Neuron (in vitro differentiated cells): ENCODE measurements at regions not wholly inside any gene's neighbourhood (a gene's known extent, or its start where the extent isn't known, plus 50 kb on each side); places are given as distances from the start of the nearest gene placed in this dataset.
A peak's percentile ranks its signal among the peaks of the same experiment; 100 is the strongest.

Source experiments
- H2AFZ ChIP-seq: one replicate; pipeline ENCODE4 v1.6.1; 2013; ENCODE audit warnings: low read depth, mild to moderate bottlenecking, inconsistent platforms, low read length, moderate library complexity
- H3K27me3 ChIP-seq: one replicate; pipeline ENCODE4 v1.6.1; 2013; ENCODE audit warnings: low read length; ENCODE audit not compliant: insufficient read depth
- H3K36me3 ChIP-seq: one replicate; pipeline ENCODE4 v1.6.1; 2013; ENCODE audit warnings: low read length; ENCODE audit not compliant: insufficient read depth
- H3K4me1 ChIP-seq: one replicate; pipeline ENCODE4 v1.6.1; 2013; ENCODE audit warnings: low read length; ENCODE audit not compliant: insufficient read depth
- H3K4me3 ChIP-seq: 2 replicates; pipeline ENCODE4 v1.5.1; 2013; ENCODE audit warnings: mild to moderate bottlenecking, low read length, moderate library complexity
- H3K9me3 ChIP-seq: one replicate; pipeline ENCODE4 v1.6.1; 2013; ENCODE audit warnings: low read length

DNA sequence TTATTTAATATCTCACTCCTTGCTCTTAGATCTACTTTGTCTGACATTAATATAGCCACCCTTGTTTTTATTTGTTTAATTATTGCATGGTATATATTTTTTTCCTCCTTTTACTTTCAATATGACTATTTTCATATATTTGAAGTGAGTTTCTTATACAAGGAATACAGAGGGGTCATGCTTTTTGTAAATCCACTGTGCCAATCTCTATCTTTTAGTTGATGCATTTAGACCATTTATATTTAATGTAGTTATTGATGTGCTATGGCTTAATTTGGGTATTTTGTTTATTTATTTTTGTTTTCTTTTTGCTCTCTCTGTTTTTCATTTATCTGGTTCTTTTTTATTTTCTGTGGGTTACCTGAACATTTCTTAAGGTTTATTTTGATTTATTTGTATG, 750.6 kb downstream of the TMEM182 start:
- Histone ChIP-seq H3K27me3 (no peaks in the 10 kb centered on the region), H3K4me3 (no peak overlapping the region), H3K9me3 (peaks cover 5% of the 10 kb centered on the region), H2AFZ (no peak overlapping the region), H3K36me3 (no peaks in the 10 kb centered on the region), H3K4me1 (no peaks in the 10 kb centered on the region)

GRCh38 chr2:103520547-103520946, 758.7 kb downstream of the TMEM182 start:
- H3K36me3 ChIP-seq = no peaks in the 10 kb centered on the region
- H3K4me1 ChIP-seq = peaks cover 22% of the 10 kb centered on the region
- H2AFZ ChIP-seq = no peak overlapping the region
- no peaks in the 10 kb centered on the region for H3K9me3 ChIP-seq
- H3K4me3 ChIP-seq = no peak overlapping the region
- no peaks in the 10 kb centered on the region for H3K27me3 ChIP-seq

DNA sequence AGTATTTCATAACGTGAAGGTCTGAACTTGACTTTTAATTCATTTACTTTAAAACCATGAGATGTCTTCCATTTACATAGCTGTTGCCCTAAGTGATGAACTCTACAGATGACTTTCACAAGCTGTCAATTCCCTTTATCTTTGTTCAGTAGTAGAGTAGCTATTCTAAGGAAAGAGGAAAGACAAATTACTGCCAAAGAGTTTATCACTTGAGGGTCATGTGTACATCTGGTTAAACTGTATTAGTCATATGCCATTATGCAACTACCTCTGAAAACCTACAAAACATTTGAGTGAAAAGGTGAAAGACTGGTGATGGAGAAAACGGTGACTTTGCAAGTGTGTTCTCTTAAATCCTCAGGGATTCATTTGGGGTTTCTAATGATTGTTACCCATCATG, 763.9 kb downstream of the TMEM182 start:
- Histone ChIP-seq H2AFZ (no peak overlapping the region), H3K4me3 (no peak overlapping the region), H3K4me1 (peaks cover 50% of the 10 kb centered on the region), H3K36me3 (no peaks in the 10 kb centered on the region), H3K9me3 (no peaks in the 10 kb centered on the region), H3K27me3 (no peaks in the 10 kb centered on the region)

DNA sequence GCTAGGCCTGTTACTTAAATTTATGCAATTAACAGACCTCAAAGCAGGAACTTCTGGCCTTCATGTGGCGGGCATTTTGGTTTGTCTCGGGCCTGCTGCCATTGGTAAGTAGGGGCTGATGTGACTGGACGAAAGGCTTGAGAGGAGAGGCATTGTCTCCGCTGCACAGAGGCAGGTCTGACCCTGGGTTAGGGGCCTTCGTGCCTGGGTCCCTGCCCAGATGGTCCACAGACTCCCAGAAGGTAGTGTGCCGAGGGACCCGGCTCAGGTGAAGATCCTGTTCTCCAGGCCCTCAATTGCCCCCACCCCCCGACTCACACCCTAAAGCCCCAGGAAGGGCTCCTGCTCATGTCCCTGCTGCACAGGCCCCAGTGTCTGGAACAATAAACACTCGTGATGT, 764.9 kb downstream of the TMEM182 start:
- Histone ChIP-seq H2AFZ (no peak overlapping the region), H3K27me3 (no peaks in the 10 kb centered on the region), H3K36me3 (no peaks in the 10 kb centered on the region), H3K4me1 (peaks cover 54% of the 10 kb centered on the region), H3K4me3 (no peak overlapping the region), H3K9me3 (no peaks in the 10 kb centered on the region)

DNA sequence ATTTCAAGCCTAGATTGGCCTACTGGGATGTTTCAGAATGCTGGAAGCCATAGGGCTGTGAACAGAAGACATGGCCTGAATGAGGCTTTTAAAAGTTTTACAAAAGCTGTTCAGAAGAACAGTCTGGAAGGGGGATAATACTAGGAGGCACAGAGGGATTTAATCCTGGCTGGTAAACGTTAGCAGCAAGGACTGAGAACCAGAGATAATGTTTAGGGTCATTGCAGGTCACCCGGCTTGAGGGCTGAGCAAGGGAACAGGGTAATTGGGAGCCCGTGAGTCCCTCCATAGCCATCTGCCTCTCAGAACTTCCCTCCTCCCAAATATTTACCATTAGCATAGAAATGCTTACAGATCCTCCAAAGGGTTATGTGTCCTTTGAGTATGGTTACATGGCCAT, 765.4 kb downstream of the TMEM182 start:
- Histone ChIP-seq H3K4me1 (peaks cover 54% of the 10 kb centered on the region), H3K4me3 (no peak overlapping the region), H3K36me3 (no peaks in the 10 kb centered on the region), H2AFZ (no peak overlapping the region), H3K9me3 (no peaks in the 10 kb centered on the region), H3K27me3 (no peaks in the 10 kb centered on the region)

- Histone ChIP-seq H3K4me1 (peaks cover 38% of the 10 kb centered on the region), H3K27me3 (no peaks in the 10 kb centered on the region), H3K9me3 (no peaks in the 10 kb centered on the region), H2AFZ (peak overlapping the region; percentile 11), H3K36me3 (no peaks in the 10 kb centered on the region), H3K4me3 (peak overlapping the region; percentile 7)
These were observed 768.1 kb downstream of the TMEM182 start for GRCh38 chr2:103529798-103530502.

DNA sequence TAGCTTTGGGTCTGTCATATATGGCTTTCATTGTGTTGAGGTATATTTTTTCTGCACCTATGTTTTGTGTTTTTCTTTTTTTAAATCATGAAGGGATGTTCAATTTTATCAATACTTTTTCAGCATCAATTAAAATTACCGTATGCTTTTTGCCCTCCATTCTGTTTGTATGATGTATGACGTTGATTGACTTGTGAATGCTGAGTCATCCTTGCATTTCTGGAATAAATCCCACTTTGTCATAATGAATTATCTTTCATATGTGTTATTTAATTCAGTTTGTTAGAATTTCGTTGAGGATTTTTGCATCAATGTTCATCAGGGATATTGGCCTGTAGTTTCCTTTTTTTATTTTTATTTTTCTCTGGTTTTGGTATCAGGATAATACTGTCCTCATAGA, 790.9 kb downstream of the TMEM182 start:
- no peaks in the 10 kb centered on the region for H3K36me3 ChIP-seq
- no peaks in the 10 kb centered on the region for H3K4me1 ChIP-seq
- H3K27me3 ChIP-seq = no peaks in the 10 kb centered on the region
- no peaks in the 10 kb centered on the region for H3K9me3 ChIP-seq
- no peak overlapping the region for H3K4me3 ChIP-seq
- no peak overlapping the region for H2AFZ ChIP-seq

DNA sequence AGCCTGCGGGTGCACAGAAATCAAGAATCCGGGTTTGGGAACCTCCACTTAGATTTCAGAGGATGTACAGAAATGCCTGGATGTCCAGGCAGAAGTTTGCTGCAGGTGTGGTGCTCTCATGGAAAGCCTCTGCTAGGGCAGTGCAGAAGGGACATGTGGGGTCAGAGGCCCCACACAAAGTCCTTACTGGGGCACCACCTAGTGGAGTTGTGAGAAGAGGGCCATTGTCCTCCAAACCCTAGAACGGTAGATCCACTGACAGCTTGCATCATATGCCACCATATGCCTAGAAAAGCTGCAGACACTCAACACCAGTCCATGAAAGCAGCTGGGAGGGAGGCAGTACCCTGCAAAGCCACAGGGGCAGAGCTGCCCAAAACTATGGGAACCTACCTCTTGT, 833.0 kb downstream of the TMEM182 start:
- Histone ChIP-seq H3K36me3 (no peaks in the 10 kb centered on the region), H3K27me3 (no peaks in the 10 kb centered on the region), H3K9me3 (peaks cover 9% of the 10 kb centered on the region), H3K4me1 (no peaks in the 10 kb centered on the region), H3K4me3 (no peak overlapping the region), H2AFZ (no peak overlapping the region)

DNA sequence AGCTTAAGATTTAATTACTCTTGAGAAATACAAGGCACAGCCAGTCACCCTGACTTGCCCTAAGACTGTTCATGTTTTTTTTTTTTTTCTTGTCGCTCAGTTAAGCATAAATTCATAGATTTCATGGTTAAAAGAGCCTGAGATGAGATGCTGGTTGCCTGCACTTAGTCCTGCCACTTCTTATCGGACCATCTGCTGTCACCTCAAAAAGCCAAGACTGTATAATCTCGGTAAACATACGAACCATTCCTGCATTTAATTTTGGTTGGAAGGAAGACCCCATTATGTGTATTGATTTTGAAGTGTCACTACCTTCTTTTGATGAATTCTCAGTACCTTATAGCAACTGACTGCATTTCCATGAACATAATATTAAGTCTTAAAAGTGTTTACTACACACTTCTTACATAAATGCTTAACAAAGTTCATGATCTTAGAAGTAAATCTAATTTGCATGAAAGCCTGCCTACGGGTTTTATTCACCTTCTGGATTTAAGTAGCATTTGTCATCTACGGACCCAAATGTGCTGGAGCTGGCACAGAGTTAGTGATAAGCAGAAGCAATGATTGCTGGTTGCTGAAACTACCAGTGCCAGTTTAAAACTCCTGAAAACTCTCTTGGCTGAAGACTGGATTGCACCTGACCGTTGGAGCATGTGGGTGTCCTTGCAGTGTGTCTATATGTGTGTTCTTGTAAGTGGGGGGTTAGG, 843.4 kb downstream of the TMEM182 start:
- Histone ChIP-seq H3K4me3 (no peak overlapping the region), H3K4me1 (no peaks in the 10 kb centered on the region), H3K36me3 (no peaks in the 10 kb centered on the region), H3K9me3 (peaks cover 5% of the 10 kb centered on the region), H2AFZ (no peak overlapping the region), H3K27me3 (no peaks in the 10 kb centered on the region)

GRCh38 chr2:103615611-103616105, 853.8 kb downstream of the TMEM182 start:
- H3K4me3 ChIP-seq = no peak overlapping the region
- no peaks in the 10 kb centered on the region for H3K36me3 ChIP-seq
- H3K4me1 ChIP-seq = no peaks in the 10 kb centered on the region
- peaks cover 1% of the 10 kb centered on the region for H3K9me3 ChIP-seq
- H3K27me3 ChIP-seq = no peaks in the 10 kb centered on the region
- H2AFZ ChIP-seq = no peak overlapping the region

- Histone ChIP-seq H3K4me1 (no peaks in the 10 kb centered on the region), H3K4me3 (no peak overlapping the region), H3K27me3 (no peaks in the 10 kb centered on the region), H2AFZ (no peak overlapping the region), H3K9me3 (peaks cover 4% of the 10 kb centered on the region), H3K36me3 (no peaks in the 10 kb centered on the region)
These were observed 855.1 kb downstream of the TMEM182 start for GRCh38 chr2:103616891-103617290.

DNA sequence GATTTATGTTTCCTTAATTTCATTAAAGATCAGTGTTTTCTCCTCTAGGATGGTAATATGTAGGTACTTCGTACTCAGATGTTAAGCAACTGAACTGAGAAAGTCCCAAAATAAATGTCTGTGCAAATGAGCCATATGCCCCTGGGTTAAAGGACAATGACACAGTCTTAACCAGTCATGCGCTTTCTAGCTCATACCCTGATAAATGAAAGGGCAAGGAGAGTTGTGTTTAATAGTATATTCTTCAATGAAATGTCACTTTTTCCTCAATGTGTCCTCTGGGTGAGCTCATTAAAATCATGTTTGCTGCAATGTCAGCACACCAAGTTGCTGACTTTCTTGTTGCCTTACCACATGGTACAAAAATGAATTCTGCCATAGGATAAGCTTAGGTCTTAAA, 856.3 kb downstream of the TMEM182 start:
- no peaks in the 10 kb centered on the region for H3K4me1 ChIP-seq
- no peaks in the 10 kb centered on the region for H3K27me3 ChIP-seq
- H2AFZ ChIP-seq = no peak overlapping the region
- peaks cover 5% of the 10 kb centered on the region for H3K9me3 ChIP-seq
- no peaks in the 10 kb centered on the region for H3K36me3 ChIP-seq
- H3K4me3 ChIP-seq = no peak overlapping the region

GRCh38 chr2:103627301-103627700, 865.5 kb downstream of the TMEM182 start:
- no peaks in the 10 kb centered on the region for H3K36me3 ChIP-seq
- no peak overlapping the region for H2AFZ ChIP-seq
- no peaks in the 10 kb centered on the region for H3K9me3 ChIP-seq
- H3K27me3 ChIP-seq = no peaks in the 10 kb centered on the region
- H3K4me3 ChIP-seq = no peak overlapping the region
- no peaks in the 10 kb centered on the region for H3K4me1 ChIP-seq
